B cell (primary cell): ENCODE measurements at regions not wholly inside any gene's neighbourhood (a gene's known extent, or its start where the extent isn't known, plus 50 kb on each side); places are given as distances from the start of the nearest gene placed in this dataset.

ENCODE experiments used
- ATAC-seq: fragments of 200-7000 bp; cut with Tn5 transposase; one replicate; pipeline ENCODE4 v1.10.0; 2021; ENCODE audit warnings: low read depth, mild to moderate bottlenecking, moderate number of reproducible peaks, moderate library complexity
- CTCF ChIA-PET: fragments of 350-600 bp; sonication (Branson Sonifier 250); formaldehyde crosslinking; loops from one replicate; lab custom pipeline; 2021; ENCODE audit warnings: antibody characterized with exemption, inconsistent platforms; lab: Charles Lee
- POLR2A ChIA-PET: fragments of 350-600 bp; sonication (Branson Sonifier 250); formaldehyde crosslinking; loops from one replicate; lab custom pipeline; 2021; ENCODE audit warnings: antibody characterized with exemption; lab: Charles Lee
- DNase-seq: peaks from one replicate; pipeline ENCODE4 v3.0.0; 2013
- H2AFZ ChIP-seq: 2 replicates; pipeline ENCODE4 v1.6.1; 2012; ENCODE audit warnings: mild to moderate bottlenecking, low read depth, low read length; ENCODE audit not compliant: insufficient read depth, poor library complexity, severe bottlenecking
- H3K27ac ChIP-seq, 2 donors: 1 replicate in 1 of 2; 2 replicates in 1 of 2; pipeline ENCODE4 v1.5.1; 2012 to 2013; ENCODE audit warnings: low read length in 2 of 2, mild to moderate bottlenecking in 2 of 2, moderate library complexity in 1 of 2
- H3K27me3 ChIP-seq, 4 experiments: fragments of 200-600 bp in 1 of 4; sonication (generic) in 1 of 4; replicated peaks in 1 of 4; 1 replicate in 2 of 4; 2 replicates in 2 of 4; pipeline versions ENCODE4 v1.6.1 to v1.7.0; 2013 to 2016; ENCODE audit warnings: low read length in 3 of 4, mild to moderate bottlenecking in 2 of 4, mixed read lengths in 1 of 4, moderate library complexity in 1 of 4; ENCODE audit not compliant: insufficient read depth in 4 of 4, control insufficient read depth in 3 of 4; ENCODE audit errors: control extremely low read depth in 1 of 4
- H3K36me3 ChIP-seq, 2 experiments: replicated peaks in 1 of 2; 1 replicate in 1 of 2; 2 replicates in 1 of 2; pipeline versions ENCODE4 v1.6.1 to v1.7.1; 2013; ENCODE audit warnings: low read length in 1 of 2; ENCODE audit not compliant: insufficient read depth in 2 of 2, control insufficient read depth in 1 of 2; ENCODE audit errors: control extremely low read depth in 1 of 2, extremely low read depth in 1 of 2
- H3K4me1 ChIP-seq, 2 donors: fragments of 200-600 bp in 1 of 2; sonication (generic) in 1 of 2; 1 replicate in 1 of 2; 2 replicates in 1 of 2; pipeline versions ENCODE4 v1.5.1 to v1.6.1; 2013 to 2017; ENCODE audit warnings: low read length in 2 of 2; ENCODE audit not compliant: control insufficient read depth in 2 of 2, insufficient read depth in 2 of 2
- H3K4me2 ChIP-seq: replicated peaks from 2 replicates; pipeline ENCODE3; 2012; ENCODE audit warnings: mild to moderate bottlenecking, low read depth, low read length; ENCODE audit not compliant: poor library complexity, severe bottlenecking
- H3K4me3 ChIP-seq, 5 experiments: fragments of 200-600 bp in 1 of 5; sonication (generic) in 1 of 5; 1 replicate in 3 of 5; 2 replicates in 2 of 5; pipeline versions ENCODE4 v1.5.1 to v1.7.0; 2011 to 2016; ENCODE audit warnings: low read length in 4 of 5, mild to moderate bottlenecking in 4 of 5, low read depth in 2 of 5, control low read depth in 1 of 5, moderate library complexity in 1 of 5; ENCODE audit not compliant: insufficient read depth in 1 of 5; ENCODE audit errors: control extremely low read depth in 1 of 5, extremely low read depth in 1 of 5
- H3K79me2 ChIP-seq: fragments of 200-600 bp; sonication (generic); one replicate; pipeline ENCODE4 v1.6.0; 2016; ENCODE audit warnings: low read length; ENCODE audit not compliant: control insufficient read depth, insufficient read depth
- H3K9ac ChIP-seq: fragments of 200-600 bp; sonication (generic); 2 replicates; pipeline ENCODE4 v1.6.1; 2017; ENCODE audit warnings: mild to moderate bottlenecking, low read length, moderate library complexity
- H3K9me3 ChIP-seq, 3 donors: one replicate each; pipeline versions ENCODE4 v1.6.1 to v1.7.1; 2013; ENCODE audit warnings: low read length in 2 of 3; ENCODE audit not compliant: control insufficient read depth in 2 of 3, insufficient read depth in 1 of 3; ENCODE audit errors: control extremely low read depth in 1 of 3
- H4K20me1 ChIP-seq: 2 replicates; pipeline ENCODE4 v1.6.0; 2012; ENCODE audit warnings: mild to moderate bottlenecking, low read length; ENCODE audit not compliant: insufficient read depth, control insufficient read depth, poor library complexity, severe bottlenecking
- H3K27ac Mint-ChIP-seq: one replicate; pipeline ENCODE4 v1.8.0; 2021; ENCODE audit warnings: mixed read lengths
- H3K27me3 Mint-ChIP-seq: one replicate; pipeline ENCODE4 v1.8.0; 2021; ENCODE audit warnings: mixed read lengths
- H3K4me1 Mint-ChIP-seq: one replicate; pipeline ENCODE4 v1.8.0; 2021; ENCODE audit warnings: mixed read lengths
- H3K4me3 Mint-ChIP-seq: one replicate; pipeline ENCODE4 v1.8.0; 2021; ENCODE audit warnings: mixed read lengths
- H3K9me3 Mint-ChIP-seq: one replicate; pipeline ENCODE4 v1.8.0; 2022; ENCODE audit warnings: mixed read lengths; ENCODE audit not compliant: insufficient read depth
- CTCF ChIP-seq: fragments of 200-600 bp; IDR thresholded peaks from one replicate; pipeline ENCODE4 v1.8.0; 2022; ENCODE audit warnings: antibody characterized with exemption, mild to moderate bottlenecking
- EZH2 ChIP-seq: IDR thresholded peaks from 2 replicates; pipeline ENCODE4 v1.6.1; 2012; ENCODE audit warnings: borderline replicate concordance, low read depth, mild to moderate bottlenecking, moderate library complexity, low read length; ENCODE audit not compliant: insufficient read depth, poor library complexity, severe bottlenecking
- WGBS: methylation state at CpG from one replicate; pipeline ENCODE4 v1.1.5; 2013; ENCODE audit warnings: missing lambda C conversion rate; ENCODE audit not compliant: insufficient coverage; 5-methylcytosine and 5-hydroxymethylcytosine counted together
- intact Hi-C: fragments of 100-400 bp; cut with micrococcal nuclease; formaldehyde crosslinking; loops from one replicate; pipeline ENCODE4 v1.10.0; 2022

- peaks cover 4% of the 10 kb centered on the region for H3K9me3 Mint-ChIP-seq
- DNase-seq: no peak
- Histone ChIP-seq H2AFZ (no peak overlapping the region), H3K4me1 (no peaks in the 10 kb centered on the region), H3K9me3 (no peaks in the 10 kb centered on the region), H3K36me3 (no peaks in the 10 kb centered on the region), H3K4me3 (no peak overlapping the region), H3K79me2 (no peaks in the 10 kb centered on the region), H3K9ac (no peak overlapping the region), H3K4me2 (no peak overlapping the region), H3K27ac (no peak overlapping the region), H3K27me3 (no peaks in the 10 kb centered on the region), H4K20me1 (no peaks in the 10 kb centered on the region)
- no peaks in the 10 kb centered on the region for H3K4me1 Mint-ChIP-seq
- H3K4me3 Mint-ChIP-seq: no peak overlapping the region
- no peak overlapping the region for H3K27ac Mint-ChIP-seq
- CTCF ChIA-PET: no interaction called here
- ATAC-seq: no peak
- intact Hi-C loops: no loop called here
- POLR2A ChIA-PET: no interaction called here
- TF ChIP-seq EZH2 (no peak), CTCF (no peak)
- H3K27me3 Mint-ChIP-seq: no peaks in the 10 kb centered on the region
- WGBS: no CpG with 5 or more reads among the region's 2 CpGs
Measured at GRCh38 chr16:64730261-64730660, 391.6 kb downstream of the CDH11 start.

- intact Hi-C loops: no loop called here
- Mint-ChIP-seq H3K4me3 (no peak overlapping the region), H3K27me3 (no peaks in the 10 kb centered on the region), H3K27ac (no peak overlapping the region), H3K9me3 (peaks cover 2% of the 10 kb centered on the region), H3K4me1 (no peaks in the 10 kb centered on the region)
- CTCF ChIA-PET: no interaction called here
- Histone ChIP-seq H4K20me1 (no peaks in the 10 kb centered on the region), H3K79me2 (no peaks in the 10 kb centered on the region), H3K36me3 (no peaks in the 10 kb centered on the region), H3K4me1 (no peaks in the 10 kb centered on the region), H3K9me3 (peaks cover 0 to 6% (median 0%) of the 10 kb centered on the region in 3 donors), H3K27ac (no peak overlapping the region), H3K27me3 (no peaks in the 10 kb centered on the region), H3K9ac (no peak overlapping the region), H2AFZ (no peak overlapping the region), H3K4me3 (no peak overlapping the region), H3K4me2 (no peak overlapping the region)
- POLR2A ChIA-PET: no interaction called here
- 91% methylated on average over 4 of the region's 5 CpGs for WGBS
- no peak for ATAC-seq
- no peak for DNase-seq
- no peak for TF ChIP-seq CTCF
- no peak for TF ChIP-seq EZH2
Measured at GRCh38 chr16:64724339-64724738, 397.5 kb downstream of the CDH11 start.
